ENCODE measurements at regions not wholly inside any gene's neighbourhood (a gene's known extent, or its start where the extent isn't known, plus 50 kb on each side); places are given as distances from the start of the nearest gene placed in this dataset.

- no peaks in the 10 kb centered on the region for H3K27me3 ChIP-seq (replicated peaks in 1 of 4; ENCODE audit: control extremely low read depth in 1 of 4, control insufficient read depth in 3 of 4, insufficient read depth in 4 of 4, low read length in 3 of 4)
- POLR2A ChIA-PET = no interaction called here
- H3K4me1 ChIP-seq (ENCODE audit: control insufficient read depth in 2 of 2, insufficient read depth in 2 of 2, low read length in 2 of 2) = no peaks in the 10 kb centered on the region
- H2AFZ ChIP-seq (ENCODE audit: insufficient read depth, low read depth, low read length, poor library complexity, severe bottlenecking) = no peak overlapping the region
- no peak overlapping the region for H3K4me3 Mint-ChIP-seq
- no peaks in the 10 kb centered on the region for H3K36me3 ChIP-seq (replicated peaks in 1 of 2; ENCODE audit: control extremely low read depth in 1 of 2, control insufficient read depth in 1 of 2, extremely low read depth in 1 of 2, insufficient read depth in 2 of 2, low read length in 1 of 2)
- no peaks in the 10 kb centered on the region for H3K79me2 ChIP-seq (ENCODE audit: control insufficient read depth, insufficient read depth, low read length)
- H3K9me3 ChIP-seq (ENCODE audit: control extremely low read depth in 1 of 3, control insufficient read depth in 2 of 3, insufficient read depth in 1 of 3, low read length in 2 of 3) = peaks cover 0 to 2% (median 0%) of the 10 kb centered on the region in 3 donors
- CTCF ChIA-PET = no interaction called here
- no peak overlapping the region for H3K27ac Mint-ChIP-seq
- H3K27me3 Mint-ChIP-seq = no peaks in the 10 kb centered on the region
- no CpG with 5 or more reads among the region's 3 CpGs for WGBS (ENCODE audit: insufficient coverage)
- H3K9ac ChIP-seq (ENCODE audit: low read length) = no peak overlapping the region
- ATAC-seq (ENCODE audit: low read depth) (no peak), DNase-seq (no peak)
- no peak overlapping the region for H3K4me2 ChIP-seq (replicated peaks; ENCODE audit: low read depth, low read length, poor library complexity, severe bottlenecking)
- no peak overlapping the region for H3K27ac ChIP-seq (ENCODE audit: low read length in 2 of 2)
- intact Hi-C loops (cut with micrococcal nuclease) = no loop called here
- no peaks in the 10 kb centered on the region for H4K20me1 ChIP-seq (ENCODE audit: control insufficient read depth, insufficient read depth, low read length, poor library complexity, severe bottlenecking)
- H3K4me3 ChIP-seq (ENCODE audit: control extremely low read depth in 1 of 5, extremely low read depth in 1 of 5, insufficient read depth in 1 of 5, low read depth in 2 of 5, low read length in 4 of 5) = no peak overlapping the region
- TF ChIP-seq EZH2 (IDR thresholded peaks at IDR 0.05; ENCODE audit: borderline replicate concordance, insufficient read depth, low read depth, low read length, poor library complexity, severe bottlenecking) (no peak), CTCF (IDR thresholded peaks at IDR 0.05) (no peak)
- H3K4me1 Mint-ChIP-seq = no peaks in the 10 kb centered on the region
- no peaks in the 10 kb centered on the region for H3K9me3 Mint-ChIP-seq (ENCODE audit: insufficient read depth)
These were observed 186.0 kb upstream of the CACNA2D1 start for GRCh38 chr7:82629583-82629982.

- Histone ChIP-seq H3K79me2 (ENCODE audit: control insufficient read depth, insufficient read depth, low read length) (no peaks in the 10 kb centered on the region), H3K27me3 (replicated peaks in 1 of 4; ENCODE audit: control extremely low read depth in 1 of 4, control insufficient read depth in 3 of 4, insufficient read depth in 4 of 4, low read length in 3 of 4) (no peaks in the 10 kb centered on the region), H3K9me3 (ENCODE audit: control extremely low read depth in 1 of 3, control insufficient read depth in 2 of 3, insufficient read depth in 1 of 3, low read length in 2 of 3) (peaks cover 0 to 5% (median 0%) of the 10 kb centered on the region in 3 donors), H4K20me1 (ENCODE audit: control insufficient read depth, insufficient read depth, low read length, poor library complexity, severe bottlenecking) (no peaks in the 10 kb centered on the region), H3K9ac (ENCODE audit: low read length) (no peak overlapping the region), H2AFZ (ENCODE audit: insufficient read depth, low read depth, low read length, poor library complexity, severe bottlenecking) (no peak overlapping the region), H3K4me1 (ENCODE audit: control insufficient read depth in 2 of 2, insufficient read depth in 2 of 2, low read length in 2 of 2) (no peaks in the 10 kb centered on the region), H3K4me3 (ENCODE audit: control extremely low read depth in 1 of 5, extremely low read depth in 1 of 5, insufficient read depth in 1 of 5, low read depth in 2 of 5, low read length in 4 of 5) (no peak overlapping the region), H3K36me3 (replicated peaks in 1 of 2; ENCODE audit: control extremely low read depth in 1 of 2, control insufficient read depth in 1 of 2, extremely low read depth in 1 of 2, insufficient read depth in 2 of 2, low read length in 1 of 2) (no peaks in the 10 kb centered on the region), H3K4me2 (replicated peaks; ENCODE audit: low read depth, low read length, poor library complexity, severe bottlenecking) (no peak overlapping the region), H3K27ac (ENCODE audit: low read length in 2 of 2) (no peak overlapping the region)
- ATAC-seq (ENCODE audit: low read depth) (no peak), DNase-seq (no peak)
- H3K27ac Mint-ChIP-seq = no peak overlapping the region
- intact Hi-C loops (cut with micrococcal nuclease) = no loop called here
- POLR2A ChIA-PET = no interaction called here
- no peaks in the 10 kb centered on the region for H3K4me1 Mint-ChIP-seq
- CTCF ChIA-PET = no interaction called here
- WGBS (ENCODE audit: insufficient coverage) = no CpG with 5 or more reads among the region's 2 CpGs
- H3K9me3 Mint-ChIP-seq (ENCODE audit: insufficient read depth) = no peaks in the 10 kb centered on the region
- H3K4me3 Mint-ChIP-seq = no peak overlapping the region
- TF ChIP-seq CTCF (IDR thresholded peaks at IDR 0.05) (no peak), EZH2 (IDR thresholded peaks at IDR 0.05; ENCODE audit: borderline replicate concordance, insufficient read depth, low read depth, low read length, poor library complexity, severe bottlenecking) (no peak)
- H3K27me3 Mint-ChIP-seq = no peaks in the 10 kb centered on the region
These were observed 181.8 kb upstream of the CACNA2D1 start for GRCh38 chr7:82625377-82625776.

Data from B cell (primary cell).